GM21447 (cell line): ENCODE measurements at regions not wholly inside any gene's neighbourhood (a gene's known extent, or its start where the extent isn't known, plus 50 kb on each side); places are given as distances from the start of the nearest gene placed in this dataset.

Experiments
- ATAC-seq: cut with Tn5 transposase; IDR thresholded peaks from one replicate; pipeline ENCODE4 v1.9.1; 2021; ENCODE audit not compliant: unreplicated experiment

DNA sequence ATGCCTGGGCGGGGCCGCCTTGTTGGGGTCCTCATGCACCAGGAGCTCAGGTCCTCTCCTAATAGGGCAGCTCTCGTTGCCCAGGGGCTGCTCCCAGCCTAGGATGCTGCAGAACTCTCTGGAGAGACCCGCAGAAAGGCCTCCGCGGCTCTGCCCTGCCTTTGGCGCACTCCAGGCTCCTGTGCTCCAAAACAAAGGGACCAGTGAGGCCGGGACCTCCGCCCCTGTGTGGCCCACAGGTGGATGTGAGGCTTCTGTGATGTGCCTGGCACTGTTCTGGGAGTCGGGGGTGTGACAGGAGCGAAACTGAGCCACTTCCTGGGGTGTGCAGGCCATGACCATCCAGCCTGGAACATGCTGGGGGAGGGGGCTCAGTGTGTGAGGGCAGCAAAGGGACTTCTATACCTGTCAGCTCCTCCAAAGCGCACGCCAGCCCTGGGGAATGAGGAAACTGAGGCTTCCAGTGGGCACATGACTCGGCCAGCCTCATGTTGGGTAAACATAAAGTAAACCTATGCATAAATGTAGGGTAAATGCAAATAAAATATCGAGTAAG, 153.2 kb downstream of the IRF8 start:
- ATAC-seq: no peak

DNA sequence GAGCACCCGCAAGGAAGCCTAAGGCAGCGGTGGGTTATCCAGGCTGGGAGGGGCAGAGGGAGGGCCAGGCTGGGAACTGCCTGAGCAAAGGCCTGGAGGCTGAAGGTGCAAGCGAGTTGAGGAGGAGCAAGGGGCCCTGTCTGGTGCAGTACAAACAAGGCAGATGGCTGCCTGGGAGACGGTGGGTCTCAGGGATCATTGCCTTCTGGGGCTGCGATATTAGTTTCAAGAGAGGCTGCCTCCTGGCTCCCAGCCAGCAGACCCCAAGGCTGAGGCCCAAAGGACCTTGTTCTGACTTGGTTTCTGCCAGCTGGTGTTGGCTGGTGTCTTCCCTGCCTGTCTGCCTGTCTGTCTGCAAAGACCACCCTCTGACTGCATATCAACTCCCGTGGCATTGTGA, 154.0 kb downstream of the IRF8 start:
- no peak for ATAC-seq

DNA sequence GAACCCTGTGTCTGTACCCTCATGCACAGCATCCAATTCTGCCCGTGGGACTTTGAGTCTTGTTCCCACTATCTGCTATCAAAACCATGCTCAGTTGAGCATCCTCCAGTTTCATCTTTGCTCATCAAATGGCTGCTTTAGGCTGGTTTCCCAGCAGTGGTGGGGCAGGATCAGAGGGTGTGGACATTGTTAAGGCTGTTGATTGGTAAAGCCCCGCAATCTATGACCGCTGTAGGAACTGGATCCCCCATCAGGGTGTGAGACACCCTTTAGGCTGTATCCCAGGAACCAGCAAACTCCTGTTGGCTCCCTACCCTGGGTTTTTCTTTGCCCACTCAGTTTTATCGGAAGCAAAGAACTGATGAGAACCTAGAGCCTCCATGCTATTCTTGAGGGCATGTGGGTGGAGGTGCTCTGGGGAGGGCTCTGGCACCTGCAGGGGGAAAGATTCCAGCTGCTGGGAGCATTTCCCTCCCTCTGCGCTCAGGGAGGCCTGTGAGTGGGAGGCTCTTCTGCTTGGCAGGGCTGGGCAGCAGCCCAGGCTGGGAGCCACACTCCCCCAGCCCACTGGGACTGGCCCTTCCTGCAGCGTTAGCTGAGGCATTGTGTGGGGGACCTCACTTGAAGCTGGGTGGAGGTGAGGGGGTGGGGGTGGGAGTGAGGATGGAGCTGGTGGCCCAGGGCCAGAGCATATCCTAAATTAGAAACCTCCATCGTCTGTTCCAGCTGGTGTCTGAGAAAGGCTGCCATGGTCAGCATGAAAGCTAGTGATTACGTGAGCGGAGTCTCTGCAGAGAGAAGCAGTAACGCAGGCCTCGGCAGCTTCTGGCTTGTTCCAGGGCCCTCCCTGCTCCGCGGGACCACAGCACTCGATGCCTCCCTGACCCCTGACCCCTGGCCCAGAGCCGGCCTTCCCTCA, 160.6 kb downstream of the IRF8 start:
- ATAC-seq: no peak

DNA sequence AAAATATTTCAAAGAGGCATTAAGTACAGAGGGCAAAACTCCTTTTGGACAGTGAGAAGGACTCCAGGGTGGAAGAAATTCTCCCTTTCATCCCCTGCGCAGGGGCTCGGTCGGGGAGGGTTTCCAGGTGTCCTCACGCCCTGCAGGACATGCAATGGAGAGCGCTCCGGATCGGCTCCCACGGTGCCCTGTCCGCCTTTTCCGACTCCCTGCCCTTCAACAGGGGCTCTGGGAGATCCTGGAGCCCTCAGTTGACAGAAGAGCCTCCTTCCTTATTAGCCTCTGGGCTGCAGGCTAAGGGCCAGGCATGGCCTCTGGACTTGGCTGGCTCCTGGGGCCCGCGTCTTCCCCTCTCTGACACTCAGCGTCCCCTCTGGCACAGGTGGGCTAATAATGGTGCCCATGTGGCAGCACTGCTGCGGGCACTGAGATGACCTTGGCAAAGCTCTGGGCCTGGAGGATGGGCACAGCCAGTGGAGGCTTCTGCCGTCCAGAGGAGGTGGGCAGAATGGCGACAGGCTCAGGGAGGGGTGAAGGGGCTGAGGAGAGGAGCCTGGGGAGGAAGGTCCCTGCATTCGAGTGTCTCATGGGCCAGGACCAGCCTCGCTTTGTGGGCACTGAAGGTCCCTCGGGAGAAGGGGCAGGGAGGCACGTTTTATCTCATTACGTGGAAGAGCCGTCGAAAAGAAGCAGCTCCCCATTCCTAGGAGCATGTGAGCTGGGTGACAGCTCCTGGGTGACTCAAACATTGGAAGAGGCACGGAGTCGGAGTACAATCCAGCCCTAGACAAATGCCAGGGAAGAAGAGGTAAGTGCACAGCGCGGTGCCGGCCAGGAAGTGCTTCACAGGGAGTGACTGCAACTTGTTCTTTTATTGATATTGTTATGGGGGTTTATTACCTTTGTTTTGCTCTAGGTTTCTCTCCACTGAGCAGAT, 161.7 kb downstream of the IRF8 start:
- no peak for ATAC-seq

DNA sequence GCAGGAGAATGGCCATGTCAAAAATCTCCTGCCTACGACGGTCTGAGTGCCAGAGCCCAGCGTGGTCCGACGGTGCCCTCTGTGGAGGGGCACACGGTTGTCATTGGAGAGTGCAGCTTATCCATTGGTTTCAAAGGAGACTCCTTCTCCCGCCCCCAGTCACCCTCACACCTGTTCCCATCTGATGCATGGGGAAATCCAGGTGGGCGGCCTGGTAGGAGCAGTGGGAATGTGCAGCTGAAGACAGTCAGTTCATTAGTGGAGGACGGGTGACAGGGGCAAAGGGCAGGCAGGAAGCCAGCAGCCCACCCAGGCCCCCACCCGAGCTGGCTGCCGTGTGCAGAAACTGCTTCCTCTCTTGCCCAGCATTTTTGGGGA, 162.3 kb downstream of the IRF8 start:
- ATAC-seq: no peak

DNA sequence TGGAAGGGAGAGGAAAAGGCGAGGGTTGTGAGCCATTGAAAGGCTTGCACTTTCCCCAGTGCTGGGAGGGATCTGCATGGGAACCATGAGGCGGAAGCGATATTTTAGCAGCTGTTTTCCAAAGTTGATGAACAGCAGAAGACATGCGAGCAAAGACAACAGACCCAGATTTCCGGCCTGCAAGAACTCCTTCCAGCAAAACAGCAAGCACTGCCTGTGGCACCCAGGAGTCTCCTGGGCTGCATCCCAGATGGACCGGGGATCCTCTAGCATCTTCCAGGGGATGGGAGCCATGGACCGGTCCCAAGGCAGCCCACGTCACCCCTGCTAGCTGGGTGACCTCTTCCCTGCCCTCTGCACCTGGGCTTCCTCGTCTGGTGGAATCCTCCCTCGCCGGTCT, 162.8 kb downstream of the IRF8 start:
- no peak for ATAC-seq

DNA sequence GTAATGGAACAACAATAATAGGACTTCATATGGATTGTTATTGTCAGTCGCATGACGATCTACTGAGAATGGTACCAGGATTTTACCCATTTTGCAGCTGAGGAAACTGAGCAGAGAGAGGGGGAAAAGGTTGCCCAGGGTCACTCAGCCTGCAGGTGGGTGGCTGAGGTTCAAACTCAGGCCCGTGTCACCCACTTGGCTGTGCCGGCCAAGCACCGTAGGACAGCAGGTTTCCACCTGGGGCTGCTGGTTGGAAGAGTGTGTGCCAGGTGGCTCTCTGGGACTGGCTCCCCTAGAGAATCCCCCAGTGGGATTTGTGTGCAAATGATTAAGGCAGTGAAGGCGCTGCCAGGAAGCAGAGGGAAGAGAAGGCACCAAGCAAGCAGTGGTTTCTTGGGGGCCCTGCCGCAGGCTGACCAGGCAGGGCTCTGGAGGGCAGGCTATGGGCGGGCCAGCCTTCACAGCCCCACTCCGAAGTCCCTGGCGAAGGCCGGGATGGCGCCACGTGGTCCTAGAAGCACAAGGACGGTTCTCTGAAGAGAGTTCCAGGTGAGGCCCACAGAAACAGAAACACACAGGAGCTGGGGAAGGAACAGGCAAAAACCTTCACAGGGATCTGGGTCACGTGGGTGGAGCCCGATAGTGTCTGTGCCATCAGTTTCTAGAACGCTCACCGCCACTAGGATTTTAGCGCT, 163.5 kb downstream of the IRF8 start:
- ATAC-seq: no peak

DNA sequence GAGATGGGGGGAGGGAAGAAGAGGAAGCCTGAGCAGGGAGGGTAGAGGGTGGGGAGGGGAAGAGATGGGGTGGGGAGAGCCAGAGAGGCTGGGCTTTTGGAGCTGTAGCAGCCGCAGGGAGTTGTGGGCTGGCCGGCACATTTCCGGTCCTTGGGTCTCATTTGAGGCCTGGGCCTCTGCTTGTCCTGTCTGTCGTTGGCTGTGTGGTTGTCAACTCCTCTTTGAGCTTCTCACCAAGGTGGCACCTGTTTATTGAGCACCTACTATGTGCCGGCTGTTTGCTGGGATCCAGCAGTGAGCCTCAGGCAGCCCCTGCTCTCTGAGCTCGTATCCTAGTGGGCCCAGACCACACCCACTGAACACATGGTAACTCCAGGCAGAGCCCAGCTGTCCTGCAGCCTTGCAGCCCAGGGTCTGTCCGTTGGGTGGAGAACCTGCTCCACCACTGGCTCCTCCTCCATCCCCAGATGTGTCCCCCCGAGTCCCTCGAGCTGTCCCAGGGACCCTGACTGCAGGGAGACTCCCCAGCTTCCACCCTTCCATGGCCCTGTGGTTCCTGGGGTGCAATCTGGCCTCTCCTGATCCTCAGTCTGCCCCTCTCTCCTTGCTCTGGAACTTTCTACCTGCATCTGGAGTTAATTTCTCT, 164.9 kb downstream of the IRF8 start:
- ATAC-seq: no peak

DNA sequence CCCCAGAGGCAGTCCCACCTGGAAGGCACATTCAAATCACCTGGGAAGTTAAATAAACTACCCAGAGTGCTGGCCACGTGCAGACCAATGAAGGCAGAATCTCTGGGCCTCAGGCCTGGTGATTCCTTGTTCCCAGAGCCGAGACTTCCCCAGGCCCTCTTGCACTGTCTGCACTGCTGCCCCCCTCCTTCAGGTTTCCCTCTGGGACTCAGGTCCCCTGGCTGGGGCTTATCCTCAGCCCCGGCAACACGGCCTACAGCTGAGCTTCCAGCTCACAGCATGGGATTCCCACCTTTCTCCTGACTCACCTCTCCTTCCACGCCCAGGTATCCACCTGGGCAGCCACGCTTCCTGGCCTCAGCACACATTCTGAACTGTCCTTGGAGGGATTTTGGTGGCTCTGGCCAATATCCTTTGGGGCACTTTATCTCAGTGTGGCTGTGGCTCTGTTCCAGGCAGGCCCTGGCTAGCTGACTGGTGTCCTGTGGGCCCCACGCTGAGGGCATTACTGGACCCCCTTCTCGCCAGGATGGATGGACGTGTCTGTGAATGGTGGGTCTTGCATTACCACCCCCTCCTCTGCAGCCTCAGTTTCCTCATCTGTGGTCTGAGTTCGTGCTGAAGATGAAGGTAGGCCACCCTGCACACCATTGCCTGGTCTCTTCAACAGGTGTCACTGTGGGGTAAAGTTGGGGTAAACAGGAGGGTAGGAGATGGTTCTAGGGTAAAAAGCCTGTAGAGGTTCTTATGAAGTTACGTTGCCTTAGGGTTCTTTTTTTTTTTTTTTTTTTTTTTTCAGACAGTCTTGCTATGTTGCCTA, 165.7 kb downstream of the IRF8 start:
- no peak for ATAC-seq

DNA sequence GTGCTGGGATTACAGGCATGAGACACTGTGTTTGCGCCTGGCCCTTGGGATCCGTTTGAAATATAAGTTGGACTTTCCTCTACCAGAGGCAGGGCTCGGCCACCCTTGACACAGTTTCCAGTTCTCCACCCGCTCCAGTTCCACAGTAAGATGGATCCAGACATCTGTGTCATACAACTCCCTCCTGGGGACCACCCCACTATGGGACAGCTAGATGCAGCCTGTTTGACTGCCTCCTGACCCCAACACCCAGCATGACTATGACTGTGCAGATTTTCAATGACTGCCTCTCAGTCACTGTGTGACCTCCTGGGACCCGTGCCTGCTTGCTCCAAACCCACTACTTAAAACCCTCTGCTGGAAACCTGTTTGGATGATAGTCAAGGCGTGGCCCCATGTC, 166.7 kb downstream of the IRF8 start:
- ATAC-seq: no peak

DNA sequence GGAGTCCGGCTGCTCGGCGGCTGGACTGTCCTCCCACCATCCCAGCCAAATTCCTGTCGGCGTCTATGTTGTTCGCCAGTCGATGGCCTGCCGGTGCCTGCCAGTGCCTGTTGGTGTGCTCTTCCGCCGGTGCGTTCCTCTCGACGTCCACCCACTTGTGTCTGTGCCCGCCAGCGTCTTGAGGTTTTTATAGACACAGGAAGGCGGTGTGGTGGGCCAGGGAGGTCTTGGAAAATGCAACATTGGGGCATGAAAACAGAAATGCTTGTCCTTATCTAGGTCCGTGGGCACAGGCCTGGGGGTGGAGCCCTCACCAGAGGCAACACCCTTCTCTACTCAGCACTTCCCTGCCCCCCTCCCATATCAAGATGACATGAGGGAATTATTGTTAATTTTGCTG, 167.8 kb downstream of the IRF8 start:
- ATAC-seq: no peak

DNA sequence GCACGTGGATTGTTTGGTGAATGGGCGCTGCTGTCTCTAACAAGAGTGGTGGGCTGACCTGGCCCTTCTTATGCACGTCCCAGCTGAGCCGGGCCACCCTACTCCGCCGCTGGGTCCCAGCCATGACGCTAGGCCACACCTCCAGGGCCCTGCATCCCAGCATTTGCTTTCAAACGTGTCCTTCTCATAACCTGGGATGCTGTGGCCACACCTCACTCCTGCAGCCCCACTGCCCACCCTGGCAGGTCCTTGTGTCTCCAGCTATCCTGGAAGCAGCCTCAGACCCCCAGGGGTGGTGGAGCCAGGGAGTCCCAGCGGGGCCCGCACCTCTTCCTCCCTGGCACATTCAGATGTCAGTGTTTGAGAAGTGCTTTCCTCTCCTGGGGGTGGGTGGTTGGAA, 168.6 kb downstream of the IRF8 start:
- ATAC-seq: no peak

DNA sequence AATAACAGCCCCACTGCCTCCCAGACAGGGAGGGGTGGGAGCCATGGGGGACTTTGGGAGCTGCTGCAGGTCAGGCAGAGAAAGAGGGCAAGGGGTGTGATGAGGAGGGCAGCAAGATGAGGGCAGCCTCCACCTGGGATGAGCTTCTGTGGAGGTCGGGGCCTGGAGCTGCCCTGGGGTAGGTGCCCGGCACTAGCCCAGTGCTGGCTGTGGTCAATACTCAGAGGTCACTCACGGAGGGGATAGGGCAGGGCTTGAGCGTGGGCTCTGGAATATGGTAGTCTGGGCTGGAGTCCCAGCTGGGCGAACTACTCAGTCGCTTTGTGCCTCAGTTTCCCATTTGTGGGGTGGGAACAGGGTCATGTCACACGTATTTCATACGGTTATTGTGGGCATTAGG, 169.0 kb downstream of the IRF8 start:
- no peak for ATAC-seq

DNA sequence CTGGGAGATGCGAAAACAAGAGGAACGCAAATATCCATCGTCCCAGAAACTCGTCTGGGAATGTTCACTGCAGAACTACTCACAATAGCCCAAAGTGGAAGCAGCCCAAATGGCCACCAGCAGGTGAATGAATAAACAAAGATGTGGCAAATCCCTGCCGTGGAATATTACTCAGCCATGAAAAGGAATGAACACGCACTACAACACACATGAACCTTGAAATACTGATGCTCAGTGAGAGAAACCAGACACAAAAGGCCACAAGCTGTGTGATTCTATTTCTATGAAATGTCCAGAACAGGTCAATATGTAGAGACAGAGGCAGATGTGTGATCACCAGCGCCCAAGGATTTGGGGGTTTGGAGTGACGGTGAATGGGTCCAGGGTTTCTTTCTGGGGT, 169.8 kb downstream of the IRF8 start:
- no peak for ATAC-seq

DNA sequence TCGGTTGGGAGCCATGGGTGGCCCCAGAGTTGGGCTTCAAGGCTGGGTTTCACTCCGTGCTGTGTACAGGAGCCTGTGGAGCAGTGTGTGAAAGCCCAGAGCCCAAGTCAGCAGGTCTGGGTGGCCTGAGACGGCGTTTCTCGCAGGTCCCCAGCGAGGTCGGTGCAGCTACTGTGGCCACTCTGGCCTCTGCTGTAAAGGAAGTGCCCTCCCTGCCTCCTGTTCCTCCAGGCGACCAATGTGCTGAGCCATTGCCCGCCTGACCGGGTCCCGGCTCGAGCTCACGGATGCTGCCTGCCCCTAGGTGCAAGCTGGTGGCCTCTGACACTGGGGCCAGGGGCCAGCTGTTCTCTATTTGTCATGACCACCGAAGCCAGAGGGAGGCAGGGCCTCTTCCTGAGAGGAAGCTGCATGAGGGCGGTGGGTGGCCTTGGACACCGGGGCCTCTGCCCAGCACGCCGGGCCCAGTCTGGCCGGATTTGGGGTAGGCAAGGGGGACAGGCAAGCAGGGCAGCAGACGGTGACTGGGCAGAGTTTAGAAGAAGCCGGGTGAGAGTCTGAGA, 170.9 kb downstream of the IRF8 start:
- ATAC-seq: no peak

DNA sequence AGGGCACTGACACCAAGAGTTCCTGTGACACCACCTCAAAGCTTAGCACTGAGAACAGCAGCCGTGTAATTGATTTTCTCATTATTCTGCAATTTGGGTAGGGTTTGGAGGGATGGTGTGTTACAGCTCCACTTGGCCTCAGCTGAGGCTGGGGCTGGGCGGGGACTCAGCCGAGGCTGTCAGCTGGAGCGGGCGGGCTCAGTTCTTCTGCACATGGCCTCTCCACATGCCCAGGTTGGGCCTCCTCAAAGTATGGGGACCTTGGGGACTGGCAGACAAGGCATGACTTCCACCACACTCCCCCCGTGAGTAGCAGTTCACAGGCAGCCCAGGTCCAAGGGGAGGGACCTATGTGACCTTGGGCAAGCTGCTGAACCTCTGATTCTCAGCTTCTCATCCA, 171.5 kb downstream of the IRF8 start:
- no peak for ATAC-seq

DNA sequence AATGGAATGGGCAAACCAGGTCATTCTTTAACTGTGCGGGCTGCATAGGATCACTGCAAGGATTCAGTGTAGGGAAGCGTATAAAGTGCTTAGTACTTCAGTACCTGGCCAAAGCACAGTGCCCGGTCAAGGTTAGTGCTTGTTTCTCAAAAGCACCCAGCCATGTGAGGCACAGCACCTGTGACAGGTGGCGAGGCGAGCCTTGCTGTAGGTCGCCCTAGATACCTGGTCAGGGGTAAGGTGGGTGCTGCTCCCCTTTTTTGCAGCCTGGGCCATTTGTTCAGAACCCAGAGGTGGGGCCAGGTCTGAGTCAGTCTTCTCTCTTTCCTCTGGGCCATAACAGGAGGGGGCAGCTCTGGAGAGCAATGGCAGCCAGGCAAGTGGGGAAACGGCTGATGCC, 172.0 kb downstream of the IRF8 start:
- no peak for ATAC-seq

DNA sequence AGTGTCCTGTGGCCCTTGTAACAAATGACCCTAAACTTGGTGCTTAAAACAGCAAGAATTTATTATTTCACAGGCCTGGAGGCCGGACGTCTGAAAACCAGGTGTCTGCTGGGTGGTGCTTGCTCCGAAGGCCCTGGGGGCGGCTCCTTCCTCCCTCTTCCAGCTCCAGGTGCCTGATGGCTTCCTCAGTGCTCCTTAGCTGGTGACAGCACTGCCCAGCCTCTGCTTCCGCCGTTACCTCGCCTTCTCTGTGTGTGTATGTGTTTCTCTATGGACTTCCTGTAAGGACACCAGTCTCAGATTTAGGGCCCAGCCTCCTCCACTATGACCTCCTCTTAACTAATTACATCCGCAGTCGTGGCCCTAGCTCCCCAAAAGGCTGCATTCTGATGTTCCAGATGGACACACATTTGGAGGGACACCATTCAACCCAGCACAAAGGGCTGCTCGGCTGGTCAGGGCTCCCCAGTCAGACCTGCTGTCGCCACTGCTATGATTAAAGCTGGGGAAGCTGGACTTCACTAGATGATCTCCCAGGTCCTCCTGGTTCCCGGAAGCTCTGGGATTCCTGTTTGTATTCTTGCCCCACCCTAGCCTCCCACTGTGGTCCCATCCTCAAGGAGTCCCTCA, 172.8 kb downstream of the IRF8 start:
- ATAC-seq: no peak
